GM12875 (cell line): ENCODE measurements at regions not wholly inside any gene's neighbourhood (a gene's known extent, or its start where the extent isn't known, plus 50 kb on each side); places are given as distances from the start of the nearest gene placed in this dataset.
"Not testable (repeated sequence)": the region's sequence is repeated elsewhere in the genome, so short reads cannot be mapped to it uniquely, and the experiment has no call there.

Experiments used
- H3K4me3 ChIP-seq: one replicate; pipeline ENCODE4 v1.5.1; 2011; ENCODE audit warnings: low read depth, low read length, control low read depth
- TF ChIP-seq, protein P1 (sequence below): IDR thresholded peaks from 2 replicates; pipeline ENCODE4 v1.5.1; 2011; ENCODE audit warnings: low read depth, mild to moderate bottlenecking, control low read depth, inconsistent platforms, low read length, moderate library complexity, borderline replicate concordance; ENCODE audit not compliant: insufficient read depth

DNA sequence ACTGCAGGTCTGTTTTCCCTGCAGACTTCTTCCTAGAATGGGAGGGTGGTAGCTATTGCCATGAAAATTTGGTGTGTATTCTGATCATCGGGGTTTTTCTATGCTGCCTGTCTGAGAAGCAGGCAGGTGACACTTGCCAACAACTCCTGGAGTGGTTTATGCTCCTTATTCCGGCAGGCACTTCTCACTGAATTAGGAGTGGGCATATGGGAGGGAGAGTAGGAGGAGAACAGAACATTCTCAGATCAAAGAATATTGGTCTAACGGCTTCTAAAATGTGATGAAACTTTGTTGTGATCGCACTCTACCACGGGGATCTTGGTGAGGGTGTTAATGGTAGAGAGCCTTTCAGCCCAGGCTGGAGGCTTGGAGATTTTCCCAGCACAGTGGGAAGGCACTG lies 480.8 kb downstream of the PLCL1 start:
- no peak overlapping the region for H3K4me3 ChIP-seq
- TF ChIP-seq, protein P1, sequence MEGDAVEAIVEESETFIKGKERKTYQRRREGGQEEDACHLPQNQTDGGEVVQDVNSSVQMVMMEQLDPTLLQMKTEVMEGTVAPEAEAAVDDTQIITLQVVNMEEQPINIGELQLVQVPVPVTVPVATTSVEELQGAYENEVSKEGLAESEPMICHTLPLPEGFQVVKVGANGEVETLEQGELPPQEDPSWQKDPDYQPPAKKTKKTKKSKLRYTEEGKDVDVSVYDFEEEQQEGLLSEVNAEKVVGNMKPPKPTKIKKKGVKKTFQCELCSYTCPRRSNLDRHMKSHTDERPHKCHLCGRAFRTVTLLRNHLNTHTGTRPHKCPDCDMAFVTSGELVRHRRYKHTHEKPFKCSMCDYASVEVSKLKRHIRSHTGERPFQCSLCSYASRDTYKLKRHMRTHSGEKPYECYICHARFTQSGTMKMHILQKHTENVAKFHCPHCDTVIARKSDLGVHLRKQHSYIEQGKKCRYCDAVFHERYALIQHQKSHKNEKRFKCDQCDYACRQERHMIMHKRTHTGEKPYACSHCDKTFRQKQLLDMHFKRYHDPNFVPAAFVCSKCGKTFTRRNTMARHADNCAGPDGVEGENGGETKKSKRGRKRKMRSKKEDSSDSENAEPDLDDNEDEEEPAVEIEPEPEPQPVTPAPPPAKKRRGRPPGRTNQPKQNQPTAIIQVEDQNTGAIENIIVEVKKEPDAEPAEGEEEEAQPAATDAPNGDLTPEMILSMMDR, result no peak

DNA sequence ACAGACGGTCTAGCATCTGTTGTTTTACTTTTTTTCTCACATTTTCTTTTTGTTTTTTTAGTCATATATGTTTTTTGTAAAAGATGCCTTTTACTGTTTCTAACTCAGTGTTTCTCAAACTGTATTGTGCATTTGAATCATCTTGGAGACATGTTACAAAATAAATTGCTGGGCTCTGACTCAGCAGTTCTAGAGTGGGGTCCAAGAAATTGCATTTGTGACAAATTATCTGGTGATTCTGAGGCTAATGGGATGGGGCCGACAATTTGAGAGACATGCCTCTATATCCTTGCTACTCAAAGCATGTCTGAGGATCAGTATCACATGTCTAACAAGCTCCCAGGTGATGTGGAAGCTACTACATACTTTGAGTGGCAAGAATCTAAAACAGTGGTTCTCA lies 478.8 kb downstream of the PLCL1 start:
- TF ChIP-seq, protein P1, result no peak
- no peak overlapping the region for H3K4me3 ChIP-seq

DNA sequence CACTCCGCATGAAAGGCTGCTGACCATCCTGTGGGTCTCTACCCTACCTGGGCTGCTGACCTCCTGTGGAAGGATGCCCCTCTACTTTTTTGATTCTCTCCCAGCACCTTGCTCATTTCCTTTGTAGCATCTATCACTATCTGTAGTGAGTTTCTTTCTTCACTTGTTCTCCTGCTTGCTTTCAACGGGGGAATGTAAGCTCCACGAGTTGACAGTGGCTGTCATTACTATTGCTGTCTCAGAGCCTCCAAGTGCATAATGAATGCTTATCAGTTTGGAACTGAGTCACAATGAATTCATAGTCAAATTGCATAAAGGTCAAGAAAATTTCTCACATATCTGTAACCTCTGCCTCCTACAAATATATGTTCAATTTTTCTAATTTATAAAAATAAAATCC lies 477.7 kb downstream of the PLCL1 start:
- H3K4me3 ChIP-seq, result no peak overlapping the region
- TF ChIP-seq, protein P1, result no peak

DNA sequence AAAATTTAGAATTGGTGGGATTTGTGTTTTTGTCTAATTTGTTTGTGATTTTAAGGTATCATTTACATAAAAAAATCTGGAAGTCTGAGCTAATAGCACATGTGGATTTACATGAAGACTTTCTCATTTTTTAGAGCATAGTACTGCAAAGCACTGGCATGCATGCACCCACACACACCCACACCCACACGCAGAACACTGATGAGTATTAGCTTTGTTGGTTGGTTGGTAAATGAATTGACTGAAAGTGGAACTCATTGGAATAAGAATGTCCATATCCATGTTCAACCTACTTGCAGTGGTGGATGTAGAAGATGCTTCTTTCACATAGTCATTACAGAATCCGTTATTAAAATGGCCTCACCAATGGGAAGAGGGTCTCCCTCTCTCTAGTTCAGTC lies 475.8 kb downstream of the PLCL1 start:
- TF ChIP-seq, protein P1, result no peak
- no peak overlapping the region for H3K4me3 ChIP-seq

DNA sequence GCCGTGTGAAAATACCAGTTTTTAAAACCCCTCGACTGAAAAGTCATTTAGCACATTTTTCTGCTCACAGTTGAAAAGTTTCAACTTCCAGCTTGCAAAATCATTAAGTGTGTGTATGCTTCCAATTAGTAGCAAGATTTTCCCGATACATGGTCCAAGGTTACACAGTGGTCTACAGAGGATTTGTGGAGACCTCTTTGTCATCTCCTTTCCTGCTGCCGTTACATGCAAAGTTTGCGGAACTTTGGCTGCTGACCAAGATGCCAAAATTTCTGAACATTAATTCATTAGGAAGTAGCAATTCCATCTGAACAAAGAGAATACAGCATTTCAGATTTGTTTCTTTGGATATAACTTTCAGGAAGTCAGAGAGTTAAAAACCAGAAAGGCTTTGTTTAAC lies 474.6 kb downstream of the PLCL1 start:
- H3K4me3 ChIP-seq, result no peak overlapping the region
- TF ChIP-seq, protein P1, result no peak

DNA sequence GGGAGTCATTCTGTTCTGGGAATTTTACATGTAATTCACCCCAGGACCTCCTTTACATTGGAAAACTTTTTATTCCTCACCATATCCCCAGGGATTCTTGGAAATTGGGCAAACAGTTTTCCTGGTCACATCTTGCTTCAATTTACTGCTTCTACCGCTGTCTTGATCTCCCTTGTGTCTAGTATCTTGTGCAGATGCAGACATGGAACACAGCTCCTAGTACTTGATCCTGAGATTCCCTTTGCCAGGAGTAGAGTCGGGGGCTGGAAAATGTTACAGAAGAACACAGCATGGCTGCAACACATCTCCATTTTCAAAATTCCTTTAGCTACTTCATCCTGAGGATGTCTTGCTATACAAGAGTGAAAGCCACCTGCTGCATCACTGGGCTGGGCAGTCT lies 472.8 kb downstream of the PLCL1 start:
- TF ChIP-seq, protein P1, result no peak
- no peak overlapping the region for H3K4me3 ChIP-seq

DNA sequence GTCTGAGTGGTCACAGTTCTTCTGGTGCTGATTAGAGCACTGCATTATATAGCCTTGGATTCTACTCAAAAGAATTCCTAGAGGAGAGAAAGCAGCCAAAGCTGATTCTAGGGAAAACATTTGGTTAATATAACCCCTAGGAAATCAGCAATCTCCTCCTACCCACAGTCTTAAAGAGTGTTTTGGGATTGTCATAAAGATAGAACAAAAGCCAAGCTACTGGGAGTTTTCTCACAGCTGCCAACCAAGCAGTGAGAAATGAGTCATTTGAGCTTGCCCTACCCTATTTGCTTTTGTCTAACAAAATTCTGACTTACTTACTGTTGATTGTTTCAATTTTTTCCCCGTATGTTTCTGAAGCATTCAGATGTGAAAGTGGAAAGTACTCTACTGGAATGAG lies 469.3 kb downstream of the PLCL1 start:
- H3K4me3 ChIP-seq, result no peak overlapping the region
- TF ChIP-seq, protein P1, result no peak

DNA sequence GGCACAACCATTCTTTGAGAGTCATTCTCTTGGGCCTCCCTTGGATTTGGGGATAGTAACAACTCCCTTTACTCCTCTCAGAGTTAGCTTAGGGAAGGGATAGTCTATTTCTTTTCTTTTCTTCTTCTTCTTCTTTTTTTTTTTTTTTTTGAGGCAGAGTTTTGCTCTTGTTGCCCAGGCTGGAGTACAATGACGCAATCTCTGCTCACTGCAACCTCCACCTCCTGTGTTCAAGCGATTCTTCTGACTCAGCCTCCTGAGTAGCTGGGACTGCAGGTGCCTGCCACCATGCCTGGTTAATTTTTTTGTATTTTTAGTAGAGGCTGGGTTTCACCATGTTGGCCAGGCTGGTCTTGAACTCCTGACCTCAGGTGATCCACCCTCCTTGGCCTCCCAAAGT lies 465.8 kb downstream of the PLCL1 start:
- not testable (repeated sequence) for H3K4me3 ChIP-seq
